GM23338 (cell line): ENCODE measurements at regions not wholly inside any gene's neighbourhood (a gene's known extent, or its start where the extent isn't known, plus 50 kb on each side); places are given as distances from the start of the nearest gene placed in this dataset.

Experiments used
- ATAC-seq: fragments of 200-7000 bp; cut with Tn5 transposase; 3 replicates; pipeline ENCODE4 v1.9.1; 2020
- DNase-seq: peaks from one replicate; pipeline ENCODE4 v3.0.0-alpha.2; 2015; ENCODE audit warnings: low spot score
- H2AFZ ChIP-seq: fragments of 200-600 bp; sonication (generic); 2 replicates; pipeline ENCODE4 v1.8.0; 2016; ENCODE audit warnings: antibody characterized with exemption, mild to moderate bottlenecking, moderate library complexity
- H3F3A ChIP-seq: fragments of 200-600 bp; sonication (generic); replicated peaks from 2 replicates; pipeline ENCODE4 v1.8.0; 2017; ENCODE audit warnings: antibody characterized with exemption, mixed run types, low read depth
- H3K27ac ChIP-seq: fragments of 200-600 bp; sonication (generic); 2 replicates; pipeline ENCODE4 v1.6.1; 2016; ENCODE audit warnings: low read depth
- H3K27me3 ChIP-seq: fragments of 200-600 bp; sonication (generic); 2 replicates; pipeline ENCODE4 v1.8.0; 2016; ENCODE audit warnings: mild to moderate bottlenecking, mixed run types, moderate library complexity; ENCODE audit not compliant: insufficient read depth
- H3K36me3 ChIP-seq: fragments of 200-600 bp; sonication (generic); 2 replicates; pipeline ENCODE4 v1.8.0; 2016; ENCODE audit warnings: mild to moderate bottlenecking; ENCODE audit not compliant: insufficient read depth
- H3K4me1 ChIP-seq: fragments of 200-600 bp; sonication (generic); 2 replicates; pipeline ENCODE4 v1.8.0; 2016; ENCODE audit warnings: mild to moderate bottlenecking, moderate library complexity; ENCODE audit not compliant: insufficient read depth
- H3K4me2 ChIP-seq: fragments of 200-600 bp; sonication (generic); 2 replicates; pipeline ENCODE4 v1.7.1; 2017; ENCODE audit warnings: mixed run types
- H3K4me3 ChIP-seq: fragments of 200-600 bp; sonication (generic); 2 replicates; pipeline ENCODE4 v1.6.1; 2016; ENCODE audit warnings: mixed run types
- H3K79me2 ChIP-seq: fragments of 200-600 bp; sonication (generic); replicated peaks from 2 replicates; pipeline ENCODE4 v1.8.0; 2017; ENCODE audit warnings: mild to moderate bottlenecking; ENCODE audit not compliant: insufficient read depth
- H3K9me2 ChIP-seq: fragments of 200-600 bp; sonication (generic); 2 replicates; pipeline ENCODE4 v1.8.0; 2017; ENCODE audit not compliant: insufficient read depth
- H4K20me1 ChIP-seq: fragments of 200-600 bp; sonication (generic); replicated peaks from 2 replicates; pipeline ENCODE4 v1.8.0; 2017; ENCODE audit warnings: mild to moderate bottlenecking; ENCODE audit not compliant: insufficient read depth
- H3K27ac Mint-ChIP-seq: 2 replicates; pipeline ENCODE4 v1.8.0; 2020; ENCODE audit warnings: inconsistent platforms, mild to moderate bottlenecking, moderate library complexity, mixed read lengths
- H3K27me3 Mint-ChIP-seq: 3 replicates; pipeline ENCODE4 v1.8.0; 2022; ENCODE audit warnings: low read depth, mild to moderate bottlenecking, moderate library complexity, mixed read lengths, inconsistent platforms; ENCODE audit not compliant: insufficient read depth, poor library complexity
- H3K36me3 Mint-ChIP-seq: 3 replicates; pipeline ENCODE4 v1.8.0; 2021; ENCODE audit warnings: low read depth, mild to moderate bottlenecking, inconsistent platforms, moderate library complexity, mixed read lengths
- H3K4me1 Mint-ChIP-seq: 3 replicates; pipeline ENCODE4 v1.8.0; 2020; ENCODE audit warnings: mild to moderate bottlenecking, inconsistent platforms, mixed read lengths
- H3K4me3 Mint-ChIP-seq: 3 replicates; pipeline ENCODE4 v1.8.0; 2021; ENCODE audit warnings: moderate library complexity, mild to moderate bottlenecking, inconsistent platforms, mixed read lengths
- H3K9me3 Mint-ChIP-seq: 3 replicates; pipeline ENCODE4 v1.8.0; 2020; ENCODE audit warnings: moderate library complexity, mild to moderate bottlenecking, inconsistent platforms, mixed read lengths
- EZH2 ChIP-seq: fragments of 200-600 bp; sonication (generic); IDR thresholded peaks from one replicate; pipeline ENCODE4 v1.8.0; 2017; ENCODE audit warnings: antibody characterized with exemption, mild to moderate bottlenecking, low read depth; ENCODE audit not compliant: unreplicated experiment
- NANOG ChIP-seq: IDR thresholded peaks from 2 replicates; pipeline ENCODE4 v1.6.1; 2016; ENCODE audit warnings: antibody characterized with exemption, borderline replicate concordance
- ZNF462 ChIP-seq: fragments of 250-450 bp; sonication (Bioruptor Pico); IDR thresholded peaks from 2 replicates; pipeline ENCODE4 v1.5.0; 2020; ENCODE audit warnings: mild to moderate bottlenecking, moderate library complexity
- TF ChIP-seq, protein P1 (sequence below): IDR thresholded peaks from one replicate; pipeline ENCODE4 v1.6.1; 2018; ENCODE audit warnings: antibody characterized with exemption; ENCODE audit not compliant: unreplicated experiment

DNA sequence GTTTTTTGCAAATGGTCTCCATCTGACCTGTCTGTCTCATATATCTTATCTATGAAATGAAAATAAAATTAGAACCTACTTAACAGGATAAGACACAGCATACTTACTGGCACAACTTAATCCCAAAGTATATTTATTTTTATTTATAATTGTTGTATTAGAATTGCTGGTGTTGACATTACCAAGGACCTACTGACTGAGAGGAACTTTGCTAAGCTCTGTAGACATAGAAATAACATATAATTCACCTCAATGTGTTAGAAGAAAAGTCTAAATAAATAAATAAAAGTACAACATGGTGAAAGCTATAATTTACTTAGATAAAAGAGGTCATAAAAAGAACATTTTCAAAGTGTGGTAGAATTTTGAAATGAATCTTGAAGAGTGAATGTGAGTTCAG is 1650.5 kb upstream of the NUDT12 start (continued):
- TF ChIP-seq EZH2 (no peak), NANOG (no peak)
- TF ChIP-seq, protein P1, sequence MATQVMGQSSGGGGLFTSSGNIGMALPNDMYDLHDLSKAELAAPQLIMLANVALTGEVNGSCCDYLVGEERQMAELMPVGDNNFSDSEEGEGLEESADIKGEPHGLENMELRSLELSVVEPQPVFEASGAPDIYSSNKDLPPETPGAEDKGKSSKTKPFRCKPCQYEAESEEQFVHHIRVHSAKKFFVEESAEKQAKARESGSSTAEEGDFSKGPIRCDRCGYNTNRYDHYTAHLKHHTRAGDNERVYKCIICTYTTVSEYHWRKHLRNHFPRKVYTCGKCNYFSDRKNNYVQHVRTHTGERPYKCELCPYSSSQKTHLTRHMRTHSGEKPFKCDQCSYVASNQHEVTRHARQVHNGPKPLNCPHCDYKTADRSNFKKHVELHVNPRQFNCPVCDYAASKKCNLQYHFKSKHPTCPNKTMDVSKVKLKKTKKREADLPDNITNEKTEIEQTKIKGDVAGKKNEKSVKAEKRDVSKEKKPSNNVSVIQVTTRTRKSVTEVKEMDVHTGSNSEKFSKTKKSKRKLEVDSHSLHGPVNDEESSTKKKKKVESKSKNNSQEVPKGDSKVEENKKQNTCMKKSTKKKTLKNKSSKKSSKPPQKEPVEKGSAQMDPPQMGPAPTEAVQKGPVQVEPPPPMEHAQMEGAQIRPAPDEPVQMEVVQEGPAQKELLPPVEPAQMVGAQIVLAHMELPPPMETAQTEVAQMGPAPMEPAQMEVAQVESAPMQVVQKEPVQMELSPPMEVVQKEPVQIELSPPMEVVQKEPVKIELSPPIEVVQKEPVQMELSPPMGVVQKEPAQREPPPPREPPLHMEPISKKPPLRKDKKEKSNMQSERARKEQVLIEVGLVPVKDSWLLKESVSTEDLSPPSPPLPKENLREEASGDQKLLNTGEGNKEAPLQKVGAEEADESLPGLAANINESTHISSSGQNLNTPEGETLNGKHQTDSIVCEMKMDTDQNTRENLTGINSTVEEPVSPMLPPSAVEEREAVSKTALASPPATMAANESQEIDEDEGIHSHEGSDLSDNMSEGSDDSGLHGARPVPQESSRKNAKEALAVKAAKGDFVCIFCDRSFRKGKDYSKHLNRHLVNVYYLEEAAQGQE: no peak

DNA sequence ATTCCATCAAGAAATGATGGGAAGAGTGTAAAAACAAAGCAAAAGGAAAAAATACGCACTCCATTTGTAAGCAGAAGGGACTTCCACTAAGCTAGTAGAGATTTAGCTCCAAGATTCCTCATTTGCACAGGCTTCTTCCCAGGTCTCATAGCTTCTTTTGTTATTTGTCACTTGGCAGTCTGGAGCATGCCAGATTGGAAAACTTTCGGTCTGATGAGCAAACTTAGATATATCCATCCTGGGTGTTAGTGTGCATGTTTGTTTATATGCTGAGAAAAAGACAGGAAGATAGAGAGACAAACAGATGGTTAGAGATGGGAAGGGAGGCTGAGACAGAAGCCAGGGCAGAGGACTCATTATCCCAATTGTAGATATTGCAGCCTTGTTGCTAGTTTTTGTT is 1644.5 kb upstream of the NUDT12 start:
- no peak overlapping the region for H3K4me3 ChIP-seq
- no peaks in the 10 kb centered on the region for H4K20me1 ChIP-seq
- H3K27ac ChIP-seq: no peak overlapping the region
- Mint-ChIP-seq H3K36me3 (no peaks in the 10 kb centered on the region), H3K4me1 (no peaks in the 10 kb centered on the region), H3K27me3 (no peaks in the 10 kb centered on the region), H3K27ac (no peak overlapping the region), H3K4me3 (no peak overlapping the region), H3K9me3 (no peaks in the 10 kb centered on the region)
- no peaks in the 10 kb centered on the region for H3F3A ChIP-seq
- no peaks in the 10 kb centered on the region for H3K4me1 ChIP-seq
- TF ChIP-seq ZNF462 (CRISPR knock-in tag): no peak
- H3K79me2 ChIP-seq: no peaks in the 10 kb centered on the region
- DNase-seq (no peak), ATAC-seq (no peak)
- H2AFZ ChIP-seq: no peak overlapping the region
- H3K27me3 ChIP-seq: no peaks in the 10 kb centered on the region
- no peak overlapping the region for H3K4me2 ChIP-seq
- H3K9me2 ChIP-seq: no peaks in the 10 kb centered on the region
- H3K36me3 ChIP-seq: no peaks in the 10 kb centered on the region
